Brain microvascular endothelial cell (primary cell): ENCODE measurements at regions not wholly inside any gene's neighbourhood (a gene's known extent, or its start where the extent isn't known, plus 50 kb on each side); places are given as distances from the start of the nearest gene placed in this dataset.

Experiments
- DNase-seq: peaks from one replicate; pipeline ENCODE4 v3.0.0-alpha.2; 2020
- H3K27ac ChIP-seq: fragments of 250-450 bp; sonication (Bioruptor Pico); 2 replicates; pipeline ENCODE4 v1.5.1; 2020; ENCODE audit warnings: mild to moderate bottlenecking, moderate library complexity
- H3K27me3 ChIP-seq: fragments of 250-450 bp; sonication (Bioruptor Pico); replicated peaks from 2 replicates; pipeline ENCODE4 v1.5.1; 2020; ENCODE audit warnings: mild to moderate bottlenecking
- H3K36me3 ChIP-seq: fragments of 250-450 bp; sonication (Bioruptor Pico); replicated peaks from 2 replicates; pipeline ENCODE4 v1.5.1; 2020; ENCODE audit warnings: mild to moderate bottlenecking
- H3K4me3 ChIP-seq: 2 replicates; pipeline ENCODE4 v1.5.1; 2011; ENCODE audit warnings: low read depth, mild to moderate bottlenecking, control low read depth, low read length, moderate library complexity
- in situ Hi-C: cut with HindIII; loops from 2 replicates; pipeline ENCODE4 v1.10.0; 2017; ENCODE audit warnings: low sequenced_read_pairs, low pct_ligation_motif_present
- TF ChIP-seq, protein P1 (sequence below): IDR thresholded peaks from 2 replicates; pipeline ENCODE4 v1.5.1; 2011; ENCODE audit warnings: low read depth, mild to moderate bottlenecking, moderate library complexity, low read length, control low read depth, inconsistent platforms; ENCODE audit errors: missing control alignments

DNA sequence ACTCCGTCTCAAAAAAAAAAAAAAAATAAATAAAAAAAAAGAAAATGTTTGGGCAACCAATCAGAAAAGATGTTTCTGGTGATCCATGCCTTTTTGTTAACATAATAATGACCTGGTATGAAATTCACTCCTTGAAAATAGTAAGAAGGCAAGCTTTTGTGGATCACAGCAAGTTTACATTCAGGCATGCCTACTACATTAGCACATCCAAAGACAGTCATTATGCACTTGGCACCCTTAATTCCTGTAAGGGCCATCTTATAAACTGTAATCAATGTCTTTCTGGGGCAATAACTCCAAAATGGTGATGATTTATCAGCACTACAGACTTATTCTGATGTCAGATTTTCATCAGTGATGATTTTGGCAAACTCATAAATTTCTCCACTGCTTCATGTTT, 1871.6 kb upstream of the AGA start:
- in situ Hi-C loops = no loop called here

DNA sequence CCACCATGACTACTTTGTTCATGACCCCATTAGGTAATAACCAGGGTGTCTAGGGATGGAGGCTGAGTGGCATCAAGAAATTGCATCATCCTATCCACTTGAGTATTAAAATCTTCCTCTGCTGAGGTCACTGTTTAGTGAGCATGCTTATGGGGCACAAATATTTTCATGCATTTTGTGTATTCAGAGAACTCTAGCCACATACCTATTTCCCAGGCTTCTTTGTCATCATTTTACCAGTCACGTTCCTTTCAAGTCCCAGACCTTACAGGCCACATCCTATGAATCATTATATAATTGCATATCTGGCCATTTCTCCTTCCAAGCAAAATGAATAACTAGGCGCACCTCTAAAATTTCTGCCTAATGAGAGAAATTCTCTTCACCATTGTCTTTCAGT, 1882.9 kb upstream of the AGA start:
- no peaks in the 10 kb centered on the region for H3K36me3 ChIP-seq
- H3K27me3 ChIP-seq = no peaks in the 10 kb centered on the region
- H3K27ac ChIP-seq = no peak overlapping the region
- no peak for DNase-seq
- TF ChIP-seq, protein P1, sequence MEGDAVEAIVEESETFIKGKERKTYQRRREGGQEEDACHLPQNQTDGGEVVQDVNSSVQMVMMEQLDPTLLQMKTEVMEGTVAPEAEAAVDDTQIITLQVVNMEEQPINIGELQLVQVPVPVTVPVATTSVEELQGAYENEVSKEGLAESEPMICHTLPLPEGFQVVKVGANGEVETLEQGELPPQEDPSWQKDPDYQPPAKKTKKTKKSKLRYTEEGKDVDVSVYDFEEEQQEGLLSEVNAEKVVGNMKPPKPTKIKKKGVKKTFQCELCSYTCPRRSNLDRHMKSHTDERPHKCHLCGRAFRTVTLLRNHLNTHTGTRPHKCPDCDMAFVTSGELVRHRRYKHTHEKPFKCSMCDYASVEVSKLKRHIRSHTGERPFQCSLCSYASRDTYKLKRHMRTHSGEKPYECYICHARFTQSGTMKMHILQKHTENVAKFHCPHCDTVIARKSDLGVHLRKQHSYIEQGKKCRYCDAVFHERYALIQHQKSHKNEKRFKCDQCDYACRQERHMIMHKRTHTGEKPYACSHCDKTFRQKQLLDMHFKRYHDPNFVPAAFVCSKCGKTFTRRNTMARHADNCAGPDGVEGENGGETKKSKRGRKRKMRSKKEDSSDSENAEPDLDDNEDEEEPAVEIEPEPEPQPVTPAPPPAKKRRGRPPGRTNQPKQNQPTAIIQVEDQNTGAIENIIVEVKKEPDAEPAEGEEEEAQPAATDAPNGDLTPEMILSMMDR = no peak
- in situ Hi-C loops = no loop called here
- no peak overlapping the region for H3K4me3 ChIP-seq

More for the DNA sequence above, 1871.6 kb upstream of the AGA start:
- Histone ChIP-seq H3K36me3 (no peaks in the 10 kb centered on the region), H3K27ac (no peak overlapping the region), H3K27me3 (no peaks in the 10 kb centered on the region), H3K4me3 (no peak overlapping the region)
- no peak for DNase-seq
- TF ChIP-seq, protein P1 = no peak

DNA sequence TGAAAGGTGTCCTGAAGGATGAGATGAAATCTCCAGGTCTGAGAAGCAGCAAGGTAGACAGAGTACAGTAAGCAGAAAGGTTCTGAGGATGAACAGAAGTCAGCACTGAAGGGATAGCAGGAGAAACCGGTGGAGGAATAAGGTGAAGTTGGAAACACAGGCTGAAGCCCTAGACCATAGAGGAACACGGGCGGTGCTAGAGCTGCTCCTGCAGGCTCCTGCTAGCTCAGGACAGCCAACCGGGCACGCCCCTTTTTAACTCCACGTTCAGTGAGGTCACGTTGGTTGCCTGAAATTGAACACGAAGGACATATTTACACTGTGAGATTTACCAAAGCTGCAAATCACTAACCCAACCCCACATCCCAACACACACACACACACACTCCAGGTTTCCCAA, 1886.4 kb upstream of the AGA start:
- in situ Hi-C loops = no loop called here

DNA sequence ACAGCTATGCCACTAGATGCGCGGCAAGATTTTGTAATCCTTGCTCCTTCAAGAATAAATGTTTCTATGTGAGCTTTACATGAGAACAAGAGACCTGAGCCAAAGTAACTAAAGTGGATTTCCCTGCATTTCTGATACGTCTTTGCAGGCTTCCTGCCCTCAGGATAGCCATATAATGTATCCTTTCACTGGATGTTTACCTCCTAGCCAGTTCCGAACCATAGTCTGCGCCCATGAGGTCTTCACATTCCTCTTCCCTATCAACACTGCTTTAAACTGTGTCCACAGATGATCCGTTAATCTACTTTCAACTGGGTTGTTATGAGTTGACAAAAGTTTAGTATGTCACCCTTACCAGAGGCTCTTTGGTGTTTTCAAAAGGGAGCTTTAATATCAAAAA, 1889.1 kb upstream of the AGA start:
- Histone ChIP-seq H3K4me3 (no peak overlapping the region), H3K36me3 (no peaks in the 10 kb centered on the region), H3K27ac (no peak overlapping the region), H3K27me3 (no peaks in the 10 kb centered on the region)
- in situ Hi-C loops = no loop called here
- TF ChIP-seq, protein P1 = no peak
- DNase-seq = no peak

More for the DNA sequence above, 1886.4 kb upstream of the AGA start:
- Histone ChIP-seq H3K4me3 (no peak overlapping the region), H3K27me3 (no peaks in the 10 kb centered on the region), H3K27ac (no peak overlapping the region), H3K36me3 (no peaks in the 10 kb centered on the region)
- TF ChIP-seq, protein P1 = no peak
- DNase-seq = no peak

DNA sequence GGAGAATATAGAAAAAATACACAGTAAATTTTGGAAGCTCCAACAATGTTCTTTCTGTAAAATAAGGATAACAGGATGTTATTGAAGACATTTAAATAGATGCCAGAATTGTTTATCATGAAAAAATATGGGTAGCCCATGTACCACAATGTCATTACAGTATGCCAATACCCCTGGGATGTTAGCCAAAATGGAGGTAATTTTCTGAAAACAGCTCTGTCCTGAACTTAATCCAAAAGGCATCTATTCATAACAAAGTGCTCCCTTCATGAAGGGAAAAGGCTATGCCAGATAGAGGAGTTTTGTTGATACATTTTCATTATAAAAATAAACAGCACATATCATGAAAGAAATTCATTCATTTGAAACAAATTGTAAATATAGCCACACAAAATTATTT, 1902.6 kb upstream of the AGA start:
- H3K27ac ChIP-seq = no peak overlapping the region

GRCh38 chr4:179352221-179352620, 1910.0 kb upstream of the AGA start:
- Histone ChIP-seq H3K27me3 (no peaks in the 10 kb centered on the region), H3K27ac (no peak overlapping the region), H3K36me3 (no peaks in the 10 kb centered on the region), H3K4me3 (no peak overlapping the region)
- in situ Hi-C loops = no loop called here
- TF ChIP-seq, protein P1 = no peak
- DNase-seq = no peak

More for the DNA sequence above, 1902.6 kb upstream of the AGA start:
- in situ Hi-C loops = no loop called here
- TF ChIP-seq, protein P1 = no peak
- no peak overlapping the region for H3K4me3 ChIP-seq
- no peak for DNase-seq
- H3K36me3 ChIP-seq = no peaks in the 10 kb centered on the region
- no peaks in the 10 kb centered on the region for H3K27me3 ChIP-seq
